HL-60 (cell line): ENCODE measurements at regions not wholly inside any gene's neighbourhood (a gene's known extent, or its start where the extent isn't known, plus 50 kb on each side); places are given as distances from the start of the nearest gene placed in this dataset.

Source experiments
- DNase-seq, 2 experiments: peaks; one replicate each; pipeline ENCODE4 v3.0.0-alpha.2; 2010 to 2020; ENCODE audit warnings: low read depth in 1 of 2, low spot score in 1 of 2
- H3K27ac ChIP-seq: fragments of 250-450 bp; sonication (Bioruptor Pico); replicated peaks from 2 replicates; pipeline ENCODE4 v1.5.1; 2020; ENCODE audit warnings: mild to moderate bottlenecking, moderate library complexity
- H3K27me3 ChIP-seq: fragments of 250-450 bp; sonication (Bioruptor Pico); 2 replicates; pipeline ENCODE4 v1.5.1; 2021; ENCODE audit warnings: mild to moderate bottlenecking, moderate library complexity; ENCODE audit not compliant: insufficient read depth, poor library complexity, severe bottlenecking
- H3K4me3 ChIP-seq: replicated peaks from 2 replicates; pipeline ENCODE4 v1.5.1; 2011; ENCODE audit warnings: mild to moderate bottlenecking, control low read depth, low read length; ENCODE audit not compliant: insufficient read depth
- CTCF ChIP-seq: IDR thresholded peaks from one replicate; pipeline ENCODE4 v1.5.1; 2011; ENCODE audit warnings: low read length, control low read depth, inconsistent platforms; ENCODE audit not compliant: insufficient read depth
- GABPA ChIP-seq: IDR thresholded peaks from 2 replicates; pipeline ENCODE4 v1.6.1; 2012; ENCODE audit warnings: low read depth
- POLR2AphosphoS5 ChIP-seq: IDR thresholded peaks from 2 replicates; pipeline ENCODE4 v1.6.1; 2012; ENCODE audit warnings: low read depth
- SPI1 ChIP-seq: IDR thresholded peaks from 2 replicates; pipeline ENCODE4 v1.6.1; 2012; ENCODE audit warnings: low read depth, mild to moderate bottlenecking, borderline replicate concordance
- TF ChIP-seq, protein P1 (sequence below): IDR thresholded peaks from 2 replicates; pipeline ENCODE4 v1.6.1; 2012; ENCODE audit warnings: low read depth; ENCODE audit not compliant: insufficient replicate concordance

GRCh38 chr16:50916040-50916439 lies 174.2 kb downstream of the CYLD start:
- TF ChIP-seq CTCF = no peak
- no peak overlapping the region for H3K27ac ChIP-seq
- H3K4me3 ChIP-seq = no peak overlapping the region
- no peak for DNase-seq
- H3K27me3 ChIP-seq = peaks cover 5% of the 10 kb centered on the region

GRCh38 chr16:50915120-50915519 lies 173.2 kb downstream of the CYLD start:
- no peak for DNase-seq
- Histone ChIP-seq H3K27me3 (peaks cover 5% of the 10 kb centered on the region), H3K27ac (no peak overlapping the region), H3K4me3 (no peak overlapping the region)
- TF ChIP-seq, protein P1, sequence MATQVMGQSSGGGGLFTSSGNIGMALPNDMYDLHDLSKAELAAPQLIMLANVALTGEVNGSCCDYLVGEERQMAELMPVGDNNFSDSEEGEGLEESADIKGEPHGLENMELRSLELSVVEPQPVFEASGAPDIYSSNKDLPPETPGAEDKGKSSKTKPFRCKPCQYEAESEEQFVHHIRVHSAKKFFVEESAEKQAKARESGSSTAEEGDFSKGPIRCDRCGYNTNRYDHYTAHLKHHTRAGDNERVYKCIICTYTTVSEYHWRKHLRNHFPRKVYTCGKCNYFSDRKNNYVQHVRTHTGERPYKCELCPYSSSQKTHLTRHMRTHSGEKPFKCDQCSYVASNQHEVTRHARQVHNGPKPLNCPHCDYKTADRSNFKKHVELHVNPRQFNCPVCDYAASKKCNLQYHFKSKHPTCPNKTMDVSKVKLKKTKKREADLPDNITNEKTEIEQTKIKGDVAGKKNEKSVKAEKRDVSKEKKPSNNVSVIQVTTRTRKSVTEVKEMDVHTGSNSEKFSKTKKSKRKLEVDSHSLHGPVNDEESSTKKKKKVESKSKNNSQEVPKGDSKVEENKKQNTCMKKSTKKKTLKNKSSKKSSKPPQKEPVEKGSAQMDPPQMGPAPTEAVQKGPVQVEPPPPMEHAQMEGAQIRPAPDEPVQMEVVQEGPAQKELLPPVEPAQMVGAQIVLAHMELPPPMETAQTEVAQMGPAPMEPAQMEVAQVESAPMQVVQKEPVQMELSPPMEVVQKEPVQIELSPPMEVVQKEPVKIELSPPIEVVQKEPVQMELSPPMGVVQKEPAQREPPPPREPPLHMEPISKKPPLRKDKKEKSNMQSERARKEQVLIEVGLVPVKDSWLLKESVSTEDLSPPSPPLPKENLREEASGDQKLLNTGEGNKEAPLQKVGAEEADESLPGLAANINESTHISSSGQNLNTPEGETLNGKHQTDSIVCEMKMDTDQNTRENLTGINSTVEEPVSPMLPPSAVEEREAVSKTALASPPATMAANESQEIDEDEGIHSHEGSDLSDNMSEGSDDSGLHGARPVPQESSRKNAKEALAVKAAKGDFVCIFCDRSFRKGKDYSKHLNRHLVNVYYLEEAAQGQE = no peak
- TF ChIP-seq POLR2AphosphoS5 = no peak
- TF ChIP-seq CTCF = no peak
- TF ChIP-seq GABPA = no peak
- no peak for TF ChIP-seq SPI1

- Histone ChIP-seq H3K4me3 (no peak overlapping the region), H3K27me3 (peaks cover 5% of the 10 kb centered on the region), H3K27ac (no peak overlapping the region)
- TF ChIP-seq, protein P1 = no peak
- TF ChIP-seq GABPA (no peak), POLR2AphosphoS5 (no peak), SPI1 (no peak), CTCF (no peak)
- DNase-seq = no peak
Measured at GRCh38 chr16:50910736-50911100, 168.8 kb downstream of the CYLD start.

- DNase-seq = no peak
- TF ChIP-seq SPI1 (no peak), CTCF (no peak), POLR2AphosphoS5 (no peak), GABPA (no peak)
- TF ChIP-seq, protein P1 = no peak
- Histone ChIP-seq H3K4me3 (no peak overlapping the region), H3K27me3 (peaks cover 5% of the 10 kb centered on the region), H3K27ac (no peak overlapping the region)
Measured at GRCh38 chr16:50909831-50910735, 168.2 kb downstream of the CYLD start.
